ENCODE measurements at regions not wholly inside any gene's neighbourhood (a gene's known extent, or its start where the extent isn't known, plus 50 kb on each side); places are given as distances from the start of the nearest gene placed in this dataset.

GRCh38 chr14:22158560-22158959 is 430.5 kb downstream of the DAD1 start:
- DNase-seq (ENCODE audit: low read depth in 1 of 2, low spot score in 2 of 2) (no peak), FAIRE-seq (no peak)
- Histone ChIP-seq H2BK20ac (ENCODE audit: low read length) (no peak overlapping the region), H2BK120ac (replicated peaks; ENCODE audit: low read depth, low read length) (no peak overlapping the region), H3K27me3 (replicated peaks in 1 of 4; ENCODE audit: control insufficient read depth in 3 of 4, extremely low read depth in 1 of 4, insufficient read depth in 3 of 4, low read length in 3 of 4) (no peaks in the 10 kb centered on the region), H3K18ac (ENCODE audit: extremely low read depth, low read length) (no peak overlapping the region), H2BK15ac (ENCODE audit: low read length) (no peak overlapping the region), H3K79me1 (ENCODE audit: low read depth, low read length) (no peaks in the 10 kb centered on the region), H2AFZ (ENCODE audit: low read length) (no peak overlapping the region), H3K56ac (replicated peaks; ENCODE audit: insufficient read length, low read depth, low read length) (no peak overlapping the region), H4K5ac (ENCODE audit: insufficient read length, low read depth, low read length) (no peak overlapping the region), H4K8ac (ENCODE audit: extremely low read depth, insufficient read depth, low read length) (no peak overlapping the region), H3K23me2 (ENCODE audit: low read depth, low read length) (no peaks in the 10 kb centered on the region), H3K4me2 (ENCODE audit: insufficient read depth in 1 of 2, low read depth in 2 of 2, low read length in 2 of 2) (no peak overlapping the region), H3K23ac (ENCODE audit: insufficient read length) (no peak overlapping the region), H3K14ac (ENCODE audit: insufficient read length) (no peak overlapping the region), H3K27ac (ENCODE audit: low read depth, low read length) (no peak overlapping the region), H3K4me1 (replicated peaks in 1 of 4; ENCODE audit: control insufficient read depth in 3 of 4, insufficient read depth in 4 of 4, low read length in 3 of 4) (no peaks in the 10 kb centered on the region; a peak in 1 of 7 replicates), H3K9me3 (ENCODE audit: insufficient read depth in 2 of 2, low read depth in 1 of 2, low read length in 1 of 2) (no peaks in the 10 kb centered on the region), H3K79me2 (ENCODE audit: control insufficient read depth in 1 of 2, insufficient read depth in 2 of 2, low read length in 2 of 2) (no peaks in the 10 kb centered on the region), H2AK5ac (ENCODE audit: low read depth, low read length) (no peak overlapping the region), H2BK12ac (ENCODE audit: low read depth, low read length) (no peak overlapping the region), H2BK5ac (ENCODE audit: low read depth, low read length) (no peak overlapping the region), H3K36me3 (ENCODE audit: control insufficient read depth in 2 of 4, insufficient read depth in 4 of 4, low read length in 3 of 4) (no peaks in the 10 kb centered on the region), H3K4me3 (ENCODE audit: extremely low read depth in 1 of 4, insufficient read depth in 2 of 4, low read depth in 3 of 4, low read length in 4 of 4) (no peak overlapping the region), H3K9ac (replicated peaks in 1 of 4; ENCODE audit: extremely low read depth in 1 of 4, low read depth in 3 of 4, low read length in 3 of 4) (no peak overlapping the region), H4K20me1 (replicated peaks in 1 of 2; ENCODE audit: control insufficient read depth in 1 of 2, insufficient read depth in 2 of 2, low read length in 2 of 2) (no peaks in the 10 kb centered on the region), H3K4ac (replicated peaks; ENCODE audit: insufficient read length, low read depth, low read length) (no peak overlapping the region), H4K91ac (replicated peaks; ENCODE audit: insufficient read length, low read length) (no peak overlapping the region)
- ChIA-PET CTCF (ENCODE audit: partially characterized antibody) (interaction anchor here (1.1 to 1.9 kb wide), 4 partner anchors 10 to 44 kb away, joined by 3 to 6 read pairs (median 5); no protein-coding TSS in a partner anchor), POLR2A (ENCODE audit: partially characterized antibody) (no interaction called here)
- no peak for TF ChIP-seq SIRT6 (IDR thresholded peaks at IDR 0.05; ENCODE audit: low read length)
- no peak for TF ChIP-seq CBX8 (IDR thresholded peaks at IDR 0.05; ENCODE audit: borderline replicate concordance, low read depth, low read length)
- no peak for TF ChIP-seq RBBP5 (IDR thresholded peaks at IDR 0.05; ENCODE audit: borderline replicate concordance, low read depth, low read length)
- no peak for TF ChIP-seq CTBP2 (IDR thresholded peaks at IDR 0.05; ENCODE audit: borderline replicate concordance, insufficient read depth, insufficient read length, low read length)
- no peak for TF ChIP-seq BRCA1 (IDR thresholded peaks at IDR 0.05; ENCODE audit: low read depth, low read length)
- no peak for TF ChIP-seq SRF (IDR thresholded peaks at IDR 0.05; ENCODE audit: low read depth, low read length)
- 90% methylated on average over 1 of the region's 1 CpG; no CpG with 5 or more reads in 1 of the 2 experiments for WGBS, 2 experiments (ENCODE audit: extremely low coverage in 1 of 2, insufficient coverage in 1 of 2, insufficient read length in 1 of 2, insufficient replicate concordance in 2 of 2, low coverage in 1 of 2, low lambda C conversion rate in 2 of 2, missing lambda C conversion rate in 1 of 2)
